HEK293 (cell line): ENCODE measurements at regions not wholly inside any gene's neighbourhood (a gene's known extent, or its start where the extent isn't known, plus 50 kb on each side); places are given as distances from the start of the nearest gene placed in this dataset.

Source experiments
- CTCF ChIA-PET: fragments of 350-600 bp; formaldehyde crosslinking; extraction: SDS; loops from one replicate; lab custom pipeline; 2021; ENCODE audit warnings: antibody characterized with exemption; lab: Yijun Ruan, JAX
- POLR2A ChIA-PET: fragments of 300-600 bp; formaldehyde crosslinking; extraction: SDS; loops from one replicate; lab custom pipeline; 2020; ENCODE audit warnings: antibody characterized with exemption, inconsistent platforms; lab: Yijun Ruan, JAX
- H3K27ac ChIP-seq: fragments of 200-500 bp; sonication (Bioruptor generic); 2 replicates; pipeline ENCODE4 v1.5.1; 2014; ENCODE audit warnings: low read depth, low read length, control low read depth, inconsistent platforms; ENCODE audit errors: extremely low read depth
- H3K36me3 ChIP-seq, 2 experiments: fragments of 200-500 bp in 1 of 2; sonication (Bioruptor generic) in 1 of 2; 1 replicate in 1 of 2; 2 replicates in 1 of 2; pipeline ENCODE4 v1.5.1; 2014 to 2017; ENCODE audit warnings: inconsistent platforms in 2 of 2, low read length in 2 of 2; ENCODE audit not compliant: control insufficient read depth in 2 of 2, insufficient read depth in 1 of 2
- H3K4me1 ChIP-seq: fragments of 200-500 bp; sonication (Bioruptor generic); 2 replicates; pipeline ENCODE4 v1.5.1; 2014; ENCODE audit warnings: mild to moderate bottlenecking, low read length, inconsistent platforms; ENCODE audit not compliant: control insufficient read depth, insufficient read depth
- H3K4me3 ChIP-seq: 2 replicates; pipeline ENCODE4 v1.5.1; 2011; ENCODE audit warnings: low read depth, mild to moderate bottlenecking, control low read depth, low read length, moderate library complexity
- H3K9me3 ChIP-seq: fragments of 200-500 bp; sonication (Bioruptor generic); 2 replicates; pipeline ENCODE4 v1.5.1; 2014; ENCODE audit warnings: low read depth, low read length, inconsistent platforms; ENCODE audit not compliant: control insufficient read depth, insufficient read depth
- BCL11B ChIP-seq: fragments of 450-650 bp; formaldehyde crosslinking; IDR thresholded peaks from 2 replicates; pipeline ENCODE4 v1.5.1; 2016; ENCODE audit warnings: low read depth, missing biosample characterization, missing genetic modification characterization
- RBAK ChIP-seq: fragments of 450-650 bp; formaldehyde crosslinking; IDR thresholded peaks from 2 replicates; pipeline ENCODE4 v1.5.1; 2016; ENCODE audit warnings: missing biosample characterization, missing genetic modification characterization
- SETDB1 ChIP-seq: IDR thresholded peaks from one replicate; pipeline ENCODE4 v1.6.1; 2017; ENCODE audit warnings: mild to moderate bottlenecking, low read length, moderate library complexity, mixed read lengths; ENCODE audit not compliant: insufficient read length
- TRIM28 ChIP-seq: IDR thresholded peaks from 2 replicates; pipeline ENCODE4 v1.6.1; 2011; ENCODE audit warnings: low read length, control low read depth, borderline replicate concordance
- WT1 ChIP-seq: fragments of 450-650 bp; formaldehyde crosslinking; IDR thresholded peaks from 2 replicates; pipeline ENCODE4 v1.5.1; 2016; ENCODE audit warnings: missing biosample characterization, missing genetic modification characterization
- ZBTB17 ChIP-seq: fragments of 450-650 bp; formaldehyde crosslinking; IDR thresholded peaks from 2 replicates; pipeline ENCODE4 v1.5.1; 2016; ENCODE audit warnings: missing biosample characterization, missing genetic modification characterization
- ZEB2 ChIP-seq: fragments of 450-650 bp; formaldehyde crosslinking; IDR thresholded peaks from 2 replicates; pipeline ENCODE4 v1.5.1; 2016; ENCODE audit warnings: missing biosample characterization, missing genetic modification characterization
- ZNF112 ChIP-seq: fragments of 450-650 bp; formaldehyde crosslinking; IDR thresholded peaks from 2 replicates; pipeline ENCODE4 v1.5.0; 2017; ENCODE audit warnings: missing biosample characterization, missing genetic modification characterization
- ZNF121 ChIP-seq: fragments of 450-650 bp; formaldehyde crosslinking; IDR thresholded peaks from 2 replicates; pipeline ENCODE4 v1.5.1; 2016; ENCODE audit warnings: missing biosample characterization, missing genetic modification characterization
- ZNF155 ChIP-seq: fragments of 450-650 bp; formaldehyde crosslinking; IDR thresholded peaks from 2 replicates; pipeline ENCODE4 v1.5.1; 2016; ENCODE audit warnings: missing biosample characterization, missing genetic modification characterization
- ZNF292 ChIP-seq: fragments of 450-650 bp; formaldehyde crosslinking; IDR thresholded peaks from 2 replicates; pipeline ENCODE4 v1.5.1; 2016; ENCODE audit warnings: low read depth, missing biosample characterization, missing genetic modification characterization, borderline replicate concordance
- ZNF394 ChIP-seq: fragments of 450-650 bp; formaldehyde crosslinking; IDR thresholded peaks from 2 replicates; pipeline ENCODE4 v1.5.1; 2016; ENCODE audit warnings: missing biosample characterization, missing genetic modification characterization, mild to moderate bottlenecking, moderate library complexity, borderline replicate concordance
- ZNF558 ChIP-seq: fragments of 450-650 bp; formaldehyde crosslinking; IDR thresholded peaks from 2 replicates; pipeline ENCODE4 v1.5.1; 2016; ENCODE audit warnings: missing biosample characterization, missing genetic modification characterization
- ZNF610 ChIP-seq: fragments of 450-650 bp; formaldehyde crosslinking; IDR thresholded peaks from 2 replicates; pipeline ENCODE4 v1.5.1; 2016; ENCODE audit warnings: missing biosample characterization, missing genetic modification characterization, borderline replicate concordance
- ZNF768 ChIP-seq: fragments of 450-650 bp; formaldehyde crosslinking; IDR thresholded peaks from 2 replicates; pipeline ENCODE4 v1.5.1; 2018; ENCODE audit warnings: missing biosample characterization, mild to moderate bottlenecking, missing genetic modification characterization
- ZNF776 ChIP-seq: fragments of 450-650 bp; formaldehyde crosslinking; IDR thresholded peaks from 2 replicates; pipeline ENCODE4 v1.5.0; 2017; ENCODE audit warnings: missing biosample characterization, missing genetic modification characterization, borderline replicate concordance
- TF ChIP-seq, protein P1 (sequence below): fragments of 450-650 bp; formaldehyde crosslinking; IDR thresholded peaks from 2 replicates; pipeline ENCODE4 v1.5.1; 2017; ENCODE audit warnings: missing biosample characterization, mild to moderate bottlenecking, missing genetic modification characterization, moderate library complexity
- TF ChIP-seq, protein P2 (sequence below): fragments of 450-650 bp; formaldehyde crosslinking; IDR thresholded peaks from 2 replicates; pipeline ENCODE4 v1.5.1; 2016; ENCODE audit warnings: missing biosample characterization, missing genetic modification characterization, borderline replicate concordance
- TF ChIP-seq, protein P3 (sequence below): fragments of 450-650 bp; formaldehyde crosslinking; IDR thresholded peaks from 2 replicates; pipeline ENCODE4 v1.5.1; 2016; ENCODE audit warnings: missing biosample characterization, missing genetic modification characterization
- TF ChIP-seq, protein P4 (sequence below): fragments of 450-650 bp; formaldehyde crosslinking; IDR thresholded peaks from 2 replicates; pipeline ENCODE4 v1.5.1; 2016; ENCODE audit warnings: missing biosample characterization, missing genetic modification characterization

DNA sequence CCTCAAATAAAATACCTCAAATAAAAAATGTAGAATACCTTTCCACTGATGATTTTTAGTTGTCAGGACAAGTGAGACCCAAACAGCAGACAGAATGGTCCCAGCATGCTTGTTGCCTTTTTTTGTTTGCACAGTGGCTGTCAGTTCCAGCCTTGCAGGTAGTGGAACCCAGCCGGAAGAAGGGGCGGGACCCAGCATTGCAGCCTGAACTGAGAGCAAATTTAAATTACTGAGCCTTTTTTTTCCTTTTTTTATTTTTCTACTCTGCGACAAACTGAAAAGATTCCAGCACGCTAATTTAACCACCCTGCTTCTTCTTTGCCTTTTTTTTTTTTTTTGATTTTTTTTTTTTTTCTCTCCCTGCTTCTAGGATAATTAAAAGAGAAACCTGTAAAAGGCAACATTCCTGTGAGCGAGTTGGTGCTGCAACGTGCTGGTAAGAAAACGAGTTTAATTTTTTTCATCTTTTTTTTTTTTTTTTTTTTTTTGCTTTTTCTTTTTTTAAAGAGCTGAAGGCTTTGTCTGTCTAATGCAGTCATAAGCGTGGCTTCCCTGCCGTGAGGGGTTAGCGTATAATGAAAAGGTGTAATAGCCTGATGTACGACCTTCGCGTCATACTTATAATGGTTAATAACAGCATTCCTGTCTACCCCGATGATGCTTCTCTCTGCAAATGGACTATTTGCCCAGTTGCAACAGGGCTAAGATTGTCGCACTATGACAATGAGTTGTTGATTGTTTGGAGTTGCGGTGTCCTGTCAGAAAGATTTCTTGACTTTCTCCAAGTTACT, 555.3 kb upstream of the CELF2 start:
- H3K36me3 ChIP-seq: no peaks in the 10 kb centered on the region
- ChIA-PET CTCF (no interaction called here), POLR2A (no interaction called here)
- no peak for TF ChIP-seq ZNF155 (tag by site-specific recombination)
- no peak for TF ChIP-seq ZNF121 (tag by site-specific recombination)
- no peak for TF ChIP-seq RBAK (tag by site-specific recombination)
- no peak for TF ChIP-seq BCL11B (tag by site-specific recombination)
- TF ChIP-seq, protein P1, sequence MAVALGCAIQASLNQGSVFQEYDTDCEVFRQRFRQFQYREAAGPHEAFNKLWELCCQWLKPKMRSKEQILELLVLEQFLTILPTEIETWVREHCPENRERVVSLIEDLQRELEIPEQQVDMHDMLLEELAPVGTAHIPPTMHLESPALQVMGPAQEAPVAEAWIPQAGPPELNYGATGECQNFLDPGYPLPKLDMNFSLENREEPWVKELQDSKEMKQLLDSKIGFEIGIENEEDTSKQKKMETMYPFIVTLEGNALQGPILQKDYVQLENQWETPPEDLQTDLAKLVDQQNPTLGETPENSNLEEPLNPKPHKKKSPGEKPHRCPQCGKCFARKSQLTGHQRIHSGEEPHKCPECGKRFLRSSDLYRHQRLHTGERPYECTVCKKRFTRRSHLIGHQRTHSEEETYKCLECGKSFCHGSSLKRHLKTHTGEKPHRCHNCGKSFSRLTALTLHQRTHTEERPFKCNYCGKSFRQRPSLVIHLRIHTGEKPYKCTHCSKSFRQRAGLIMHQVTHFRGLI (tag by site-specific recombination): no peak
- TF ChIP-seq ZNF112 (tag by site-specific recombination): no peak
- no peak for TF ChIP-seq ZNF610 (tag by site-specific recombination)
- TF ChIP-seq ZNF558 (tag by site-specific recombination): no peak
- TF ChIP-seq WT1: no peak
- no peak for TF ChIP-seq ZNF776 (tag by site-specific recombination)
- no peak for TF ChIP-seq ZNF292 (tag by site-specific recombination)
- TF ChIP-seq ZNF768 (tag by site-specific recombination): no peak
- TF ChIP-seq, protein P2, sequence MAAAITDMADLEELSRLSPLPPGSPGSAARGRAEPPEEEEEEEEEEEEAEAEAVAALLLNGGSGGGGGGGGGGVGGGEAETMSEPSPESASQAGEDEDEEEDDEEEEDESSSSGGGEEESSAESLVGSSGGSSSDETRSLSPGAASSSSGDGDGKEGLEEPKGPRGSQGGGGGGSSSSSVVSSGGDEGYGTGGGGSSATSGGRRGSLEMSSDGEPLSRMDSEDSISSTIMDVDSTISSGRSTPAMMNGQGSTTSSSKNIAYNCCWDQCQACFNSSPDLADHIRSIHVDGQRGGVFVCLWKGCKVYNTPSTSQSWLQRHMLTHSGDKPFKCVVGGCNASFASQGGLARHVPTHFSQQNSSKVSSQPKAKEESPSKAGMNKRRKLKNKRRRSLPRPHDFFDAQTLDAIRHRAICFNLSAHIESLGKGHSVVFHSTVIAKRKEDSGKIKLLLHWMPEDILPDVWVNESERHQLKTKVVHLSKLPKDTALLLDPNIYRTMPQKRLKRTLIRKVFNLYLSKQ (tag by site-specific recombination): no peak
- no peak for TF ChIP-seq ZNF394
- TF ChIP-seq ZEB2 (tag by site-specific recombination): no peak
- TF ChIP-seq, protein P3, sequence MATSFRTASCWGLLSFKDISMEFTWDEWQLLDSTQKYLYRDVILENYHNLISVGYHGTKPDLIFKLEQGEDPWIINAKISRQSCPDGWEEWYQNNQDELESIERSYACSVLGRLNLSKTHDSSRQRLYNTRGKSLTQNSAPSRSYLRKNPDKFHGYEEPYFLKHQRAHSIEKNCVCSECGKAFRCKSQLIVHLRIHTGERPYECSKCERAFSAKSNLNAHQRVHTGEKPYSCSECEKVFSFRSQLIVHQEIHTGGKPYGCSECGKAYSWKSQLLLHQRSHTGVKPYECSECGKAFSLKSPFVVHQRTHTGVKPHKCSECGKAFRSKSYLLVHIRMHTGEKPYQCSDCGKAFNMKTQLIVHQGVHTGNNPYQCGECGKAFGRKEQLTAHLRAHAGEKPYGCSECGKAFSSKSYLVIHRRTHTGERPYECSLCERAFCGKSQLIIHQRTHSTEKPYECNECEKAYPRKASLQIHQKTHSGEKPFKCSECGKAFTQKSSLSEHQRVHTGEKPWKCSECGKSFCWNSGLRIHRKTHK (tag by site-specific recombination): no peak
- TF ChIP-seq, protein P4, sequence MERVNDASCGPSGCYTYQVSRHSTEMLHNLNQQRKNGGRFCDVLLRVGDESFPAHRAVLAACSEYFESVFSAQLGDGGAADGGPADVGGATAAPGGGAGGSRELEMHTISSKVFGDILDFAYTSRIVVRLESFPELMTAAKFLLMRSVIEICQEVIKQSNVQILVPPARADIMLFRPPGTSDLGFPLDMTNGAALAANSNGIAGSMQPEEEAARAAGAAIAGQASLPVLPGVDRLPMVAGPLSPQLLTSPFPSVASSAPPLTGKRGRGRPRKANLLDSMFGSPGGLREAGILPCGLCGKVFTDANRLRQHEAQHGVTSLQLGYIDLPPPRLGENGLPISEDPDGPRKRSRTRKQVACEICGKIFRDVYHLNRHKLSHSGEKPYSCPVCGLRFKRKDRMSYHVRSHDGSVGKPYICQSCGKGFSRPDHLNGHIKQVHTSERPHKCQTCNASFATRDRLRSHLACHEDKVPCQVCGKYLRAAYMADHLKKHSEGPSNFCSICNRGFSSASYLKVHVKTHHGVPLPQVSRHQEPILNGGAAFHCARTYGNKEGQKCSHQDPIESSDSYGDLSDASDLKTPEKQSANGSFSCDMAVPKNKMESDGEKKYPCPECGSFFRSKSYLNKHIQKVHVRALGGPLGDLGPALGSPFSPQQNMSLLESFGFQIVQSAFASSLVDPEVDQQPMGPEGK (tag by site-specific recombination): no peak
- H3K9me3 ChIP-seq: no peaks in the 10 kb centered on the region
- no peak overlapping the region for H3K27ac ChIP-seq
- H3K4me1 ChIP-seq: no peaks in the 10 kb centered on the region
- H3K4me3 ChIP-seq: no peak overlapping the region

DNA sequence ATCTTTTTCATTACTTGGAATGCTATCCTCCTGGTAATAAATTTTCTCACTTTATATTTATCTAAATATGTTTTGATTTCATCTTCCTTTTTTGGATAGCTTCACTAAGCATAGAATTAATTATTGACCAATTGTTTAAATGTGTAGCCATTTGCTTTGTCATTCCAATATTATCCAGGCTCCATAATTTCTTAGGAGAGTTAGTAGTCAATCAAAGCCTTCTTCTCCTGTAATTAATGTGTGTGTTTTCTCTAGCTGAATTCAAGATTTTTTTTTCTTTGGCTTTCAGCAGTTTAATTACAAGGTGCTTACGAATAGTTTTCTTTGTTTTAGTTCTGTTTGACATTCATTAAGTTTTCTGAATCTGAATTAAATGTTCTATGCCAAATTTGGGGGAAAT, 545.9 kb upstream of the CELF2 start:
- TF ChIP-seq ZBTB17 (tag by site-specific recombination) (no peak), SETDB1 (peak; percentile 71), TRIM28 (0 out of 2 replicates have a peak, but pooled peaks have one; percentile 23)
- no peaks in the 10 kb centered on the region for H3K36me3 ChIP-seq
- H3K9me3 ChIP-seq: no peaks in the 10 kb centered on the region
- ChIA-PET CTCF (no interaction called here), POLR2A (no interaction called here)
- H3K27ac ChIP-seq: no peak overlapping the region
- H3K4me3 ChIP-seq: no peak overlapping the region
- no peaks in the 10 kb centered on the region for H3K4me1 ChIP-seq
